C1 segment of cervical spinal cord (tissue), 14 donors: ENCODE measurements at regions not wholly inside any gene's neighbourhood (a gene's known extent, or its start where the extent isn't known, plus 50 kb on each side); places are given as distances from the start of the nearest gene placed in this dataset.
A peak's percentile ranks its signal among the peaks of the same experiment; 100 is the strongest.

Experiments used
- DNase-seq, 14 donors: peaks; one replicate each; lab custom pipeline; 2025; lab: John Stamatoyannopoulos, UW

DNA sequence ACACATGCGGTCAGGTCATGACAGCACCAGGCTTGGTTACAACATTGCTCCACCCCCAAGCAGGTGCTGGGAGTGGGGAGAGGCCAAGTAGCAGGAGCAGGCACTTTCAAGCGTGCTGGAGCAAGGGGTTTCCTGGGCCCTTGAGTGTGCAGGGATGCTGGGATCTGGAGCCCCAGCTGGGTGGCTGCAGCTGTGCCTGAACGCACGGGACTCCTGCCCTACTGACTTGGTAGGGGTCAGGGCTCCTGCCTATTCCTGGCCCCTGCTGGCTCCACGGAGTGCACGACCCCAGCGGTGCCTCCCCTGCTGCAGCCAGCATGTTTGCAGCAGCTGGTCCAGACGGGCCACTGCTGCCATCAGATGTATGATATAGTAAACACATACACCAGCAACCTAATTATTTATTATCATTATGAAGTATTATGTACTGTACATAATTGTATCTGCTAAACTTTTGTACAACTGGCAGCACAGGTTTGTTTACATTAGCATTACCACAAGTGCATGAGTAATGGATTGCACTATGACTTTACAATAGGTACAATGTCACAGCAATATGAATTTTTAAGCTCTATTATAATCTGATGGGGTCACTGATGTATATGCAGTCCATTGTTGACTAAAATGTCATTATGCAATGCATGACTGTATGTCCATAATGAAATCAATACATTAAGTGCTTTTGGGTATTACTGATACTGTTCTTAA lies 620.6 kb downstream of the RAPGEF2 start:
- no peak for DNase-seq

DNA sequence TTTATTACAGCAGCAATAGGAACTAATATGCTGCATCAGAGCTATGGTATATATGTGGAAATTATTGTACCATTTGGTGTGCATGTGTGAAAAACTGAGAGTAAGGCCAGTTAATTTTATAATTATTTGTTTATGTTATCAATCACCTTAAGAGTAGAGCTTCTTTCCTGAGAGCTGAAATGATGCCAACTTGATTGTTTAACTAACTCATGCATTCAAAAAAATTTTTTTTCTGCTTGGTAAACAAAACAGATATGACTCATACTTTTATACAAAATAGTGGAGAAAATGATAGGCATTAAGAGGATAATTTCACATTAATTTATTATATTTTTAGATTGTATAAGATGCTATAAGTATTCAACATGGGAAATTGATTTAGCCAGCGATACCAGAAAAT lies 622.7 kb downstream of the RAPGEF2 start:
- no peak for DNase-seq

DNA sequence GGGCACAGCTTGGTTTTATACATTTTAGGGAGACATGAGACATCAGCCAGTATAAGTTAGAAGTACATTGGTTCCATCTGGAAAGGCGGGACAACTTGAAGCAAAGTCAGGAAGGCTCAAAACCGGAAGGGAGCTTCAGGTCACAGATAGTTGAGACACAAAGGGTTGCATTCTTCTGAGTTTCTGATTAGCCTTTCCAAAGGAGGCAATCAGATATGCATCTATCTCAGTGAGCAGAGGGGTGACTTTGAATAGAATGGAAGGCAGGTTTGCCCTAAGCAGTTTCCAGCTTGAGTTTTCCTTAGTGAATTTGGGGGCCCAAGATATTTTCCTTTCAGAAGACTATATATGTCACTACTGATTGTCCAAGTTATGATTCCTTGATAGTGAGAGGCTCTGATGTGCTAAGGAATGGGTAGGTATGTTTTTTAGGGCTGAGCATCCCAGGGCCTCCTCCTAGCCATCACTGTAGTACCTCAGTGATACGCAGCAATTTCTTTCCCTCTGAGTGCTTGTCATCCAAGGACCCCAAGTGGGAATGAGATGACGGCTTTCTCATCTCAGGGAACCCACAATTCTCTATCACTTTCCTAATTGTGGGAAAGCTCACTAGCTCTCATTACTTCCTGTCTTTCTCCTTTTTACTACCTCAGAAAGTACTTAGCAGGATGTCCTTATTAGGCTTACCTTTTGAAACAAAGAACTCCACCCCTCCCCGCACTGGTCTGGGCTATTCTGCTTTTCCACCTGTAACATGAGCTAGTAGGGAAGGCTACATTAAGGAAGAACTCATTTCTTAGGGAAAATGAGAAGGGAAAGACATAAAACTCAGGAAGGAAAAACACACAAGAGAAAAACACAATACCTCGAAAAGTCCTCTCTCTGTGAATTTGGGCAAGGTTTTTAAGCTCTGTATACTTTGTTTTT lies 632.7 kb downstream of the RAPGEF2 start:
- DNase-seq: no peak

DNA sequence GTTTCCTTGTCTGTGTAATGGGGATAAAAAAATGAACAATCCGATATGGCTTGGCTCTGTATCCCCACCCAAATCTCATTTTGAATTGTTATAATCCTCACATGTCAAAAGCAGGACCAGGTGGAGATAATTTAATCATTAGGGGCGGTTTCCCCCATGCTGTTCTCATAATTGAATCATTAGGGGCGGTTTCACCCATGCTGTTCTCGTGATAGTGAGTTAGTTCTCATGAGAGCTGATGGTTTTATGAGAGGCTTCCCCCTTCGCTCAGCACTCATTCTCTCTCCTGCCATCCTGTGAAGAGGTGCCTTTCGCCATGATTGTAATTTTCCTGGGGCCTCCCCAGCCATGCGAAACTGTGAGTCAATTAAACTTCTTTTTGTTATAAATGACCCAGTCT lies 633.5 kb downstream of the RAPGEF2 start:
- DNase-seq: no peak

DNA sequence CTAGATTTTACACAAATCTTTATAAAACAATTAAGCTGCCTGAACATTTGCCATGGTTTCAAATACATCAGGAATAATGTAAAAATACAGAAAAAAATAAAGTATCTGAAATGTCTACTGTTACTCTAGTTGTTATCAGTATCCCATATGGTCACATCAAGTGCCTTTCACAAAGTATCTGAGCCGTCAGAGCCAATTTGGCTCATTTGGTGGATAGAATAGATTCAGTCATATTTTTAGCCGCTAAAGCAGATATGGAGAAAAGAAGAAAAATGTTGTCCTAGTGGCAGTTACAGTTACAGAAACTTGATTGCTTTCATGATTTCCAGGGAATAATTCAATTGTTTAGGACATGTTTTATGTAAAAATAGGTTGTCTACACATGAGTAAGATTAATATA lies 641.1 kb downstream of the RAPGEF2 start:
- DNase-seq: no peak

DNA sequence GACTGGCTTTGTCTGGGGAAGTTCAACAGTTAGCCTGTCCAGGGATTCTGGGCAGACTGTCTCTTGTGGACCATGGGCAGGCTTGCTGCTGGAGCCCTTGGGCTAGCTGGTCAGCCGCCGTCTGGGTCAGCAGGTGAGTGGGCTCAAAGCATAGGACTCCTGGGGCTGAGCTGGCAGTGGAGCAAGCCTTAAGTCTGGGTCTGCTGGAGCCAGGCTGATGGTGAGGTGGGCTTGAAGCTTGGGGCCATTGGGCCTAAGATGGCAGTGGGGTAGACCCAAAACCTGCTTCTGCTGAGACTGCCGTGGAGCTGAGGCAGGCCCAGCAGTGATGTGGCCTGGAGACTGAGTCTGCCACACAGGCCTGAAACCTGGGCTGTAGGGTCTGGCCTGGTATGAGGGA lies 645.1 kb downstream of the RAPGEF2 start:
- no peak for DNase-seq

DNA sequence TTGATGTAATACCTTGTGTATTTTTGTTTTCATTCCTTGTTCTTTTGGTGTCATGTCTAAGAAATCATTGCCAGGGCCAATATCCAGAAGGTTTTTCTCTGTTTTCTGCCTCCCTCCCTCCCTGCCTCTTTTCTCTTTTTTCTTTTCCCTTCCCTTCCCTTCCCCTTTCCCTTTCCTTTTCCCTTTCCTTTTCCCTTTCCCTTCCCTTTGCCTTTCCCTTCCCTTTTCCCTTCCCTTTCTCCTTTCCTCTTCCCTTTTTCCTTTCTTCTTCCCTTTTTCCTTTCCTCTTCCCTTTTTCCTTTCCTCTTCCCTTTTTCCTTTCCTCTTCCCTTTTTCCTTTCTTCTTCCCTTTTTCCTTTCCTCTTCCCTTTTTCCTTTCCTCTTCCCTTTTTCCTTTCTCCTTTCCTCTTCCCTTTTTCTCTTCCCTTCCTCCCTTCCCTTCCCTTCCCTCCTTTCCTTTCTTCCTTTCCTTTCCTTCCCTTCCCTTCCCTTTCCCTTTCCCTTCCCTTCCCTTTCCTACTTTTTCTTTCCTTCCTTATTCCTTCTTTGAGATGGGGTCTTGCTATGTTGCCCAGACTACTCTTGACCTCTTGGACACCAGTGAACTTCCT lies 646.1 kb downstream of the RAPGEF2 start:
- no peak for DNase-seq

DNA sequence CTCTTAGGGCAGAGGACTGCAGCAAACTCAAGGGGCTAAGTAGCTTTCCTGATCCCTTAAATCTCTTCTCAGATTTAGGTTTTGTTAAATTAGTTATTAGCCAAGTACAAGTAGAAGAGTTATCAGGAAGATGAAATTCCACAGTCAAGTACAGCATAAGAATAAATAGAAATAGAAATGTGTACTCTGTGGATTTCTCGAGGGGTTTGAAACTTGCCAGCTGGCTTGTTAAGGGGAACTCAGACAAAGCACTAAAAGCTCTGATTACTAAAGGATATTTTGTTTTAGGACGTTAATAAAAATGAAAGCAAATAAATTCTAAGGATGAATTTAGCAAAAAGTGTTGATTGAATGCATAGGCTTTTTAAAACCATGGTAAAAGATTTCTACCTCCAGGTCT lies 654.6 kb downstream of the RAPGEF2 start:
- DNase-seq: no peak

DNA sequence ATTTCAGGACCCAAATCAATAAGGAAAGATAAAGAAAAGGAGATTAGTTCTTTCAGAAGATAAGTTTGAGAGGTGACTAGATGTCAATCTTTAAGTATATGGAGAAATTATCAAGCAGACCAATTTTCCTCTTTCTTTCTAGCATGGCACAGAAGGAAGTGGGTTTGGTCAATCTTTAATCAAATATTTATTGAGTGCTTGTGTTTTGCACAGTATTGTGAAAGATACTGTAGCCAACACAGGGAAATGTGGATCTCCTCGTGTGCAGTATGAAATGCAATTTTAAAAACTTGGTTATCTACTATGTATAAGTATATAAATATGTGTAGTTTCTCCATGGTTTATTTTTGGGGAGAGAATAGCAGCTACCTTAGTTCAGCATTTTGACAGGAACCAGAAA lies 655.2 kb downstream of the RAPGEF2 start:
- DNase-seq: no peak

DNA sequence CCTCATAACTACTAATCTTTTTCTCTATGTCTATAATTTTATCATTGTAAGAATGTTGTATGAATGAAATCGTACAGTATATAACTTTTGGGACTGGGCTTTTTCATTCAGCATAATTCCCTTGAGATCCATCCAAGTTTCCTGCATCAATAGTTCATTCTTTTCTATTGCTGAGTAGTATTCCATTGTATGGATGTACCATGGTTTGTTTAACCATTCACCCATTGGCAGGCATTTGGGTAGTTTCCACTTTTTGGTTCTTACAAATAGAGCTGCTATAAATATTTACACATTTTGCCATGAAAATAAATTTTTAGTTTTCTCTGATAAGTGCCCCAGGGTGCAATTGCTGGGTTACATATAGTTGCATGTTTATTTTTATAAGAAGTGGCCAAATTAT lies 659.8 kb downstream of the RAPGEF2 start:
- no peak for DNase-seq

DNA sequence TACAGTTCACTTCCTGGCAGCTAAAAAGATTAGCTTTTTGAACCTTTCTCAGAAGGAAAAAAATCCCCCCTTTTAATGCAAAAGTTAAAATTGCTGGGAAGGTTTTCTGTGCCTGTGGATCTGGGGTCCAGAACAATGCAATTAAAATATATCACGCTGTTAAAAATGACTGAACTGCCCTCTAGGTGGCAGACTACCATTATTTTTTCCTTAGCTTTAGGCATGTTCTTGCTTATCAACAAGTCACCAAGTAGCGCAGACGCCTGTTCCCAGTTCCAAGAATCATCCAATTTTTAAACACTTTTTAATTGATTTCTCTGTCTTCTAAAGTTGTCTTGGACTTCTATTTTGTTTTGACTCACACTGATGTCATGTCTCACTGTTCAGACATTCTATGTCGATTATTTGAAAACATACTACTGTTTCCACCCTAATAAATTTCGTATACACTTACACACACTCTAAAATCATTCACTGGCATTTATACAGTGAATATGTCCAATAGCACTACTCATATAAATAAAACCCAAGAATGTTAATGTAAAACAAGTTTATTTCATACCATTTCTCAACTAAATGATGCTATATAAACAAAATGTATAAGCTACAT lies 661.6 kb downstream of the RAPGEF2 start:
- peak in 3 of 14 donors; percentile 2 to 24 (median 18) for DNase-seq

DNA sequence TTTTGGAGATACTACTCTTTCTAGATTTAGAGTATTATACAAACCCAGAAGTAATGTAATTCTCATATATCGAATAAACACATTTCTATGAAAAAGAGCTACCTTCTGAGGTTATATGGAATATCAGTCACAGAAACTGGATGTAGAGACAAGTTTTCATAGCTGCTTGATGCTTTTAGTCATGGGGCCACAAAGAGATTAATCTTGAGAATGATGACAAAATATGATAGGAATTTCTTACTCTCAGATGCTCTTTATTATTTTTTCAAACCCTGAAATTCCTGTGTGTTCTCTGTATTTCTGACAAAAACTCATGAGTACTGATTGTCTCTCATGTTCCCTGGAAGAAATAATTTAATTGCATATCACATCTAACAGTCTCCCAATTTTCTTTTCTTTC lies 662.5 kb downstream of the RAPGEF2 start:
- DNase-seq: no peak

DNA sequence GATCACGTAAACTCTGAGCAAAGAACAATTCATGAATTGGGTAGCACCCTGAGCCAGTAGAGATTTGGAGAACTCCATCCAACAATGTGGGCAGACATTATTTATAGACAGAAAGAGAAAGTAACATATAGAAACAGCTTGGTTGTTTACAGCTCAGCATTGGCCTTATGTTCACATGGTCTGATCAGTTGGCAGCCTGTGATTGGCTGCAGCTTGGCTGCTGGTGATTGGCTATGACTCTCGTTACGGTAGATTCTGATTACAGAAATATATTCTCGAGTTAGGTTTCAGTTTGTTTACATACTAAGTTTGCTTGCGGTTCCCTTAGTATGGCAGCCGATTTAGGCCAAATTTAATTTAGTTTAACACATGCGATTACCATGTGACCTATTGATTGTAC lies 663.4 kb downstream of the RAPGEF2 start:
- DNase-seq: no peak

DNA sequence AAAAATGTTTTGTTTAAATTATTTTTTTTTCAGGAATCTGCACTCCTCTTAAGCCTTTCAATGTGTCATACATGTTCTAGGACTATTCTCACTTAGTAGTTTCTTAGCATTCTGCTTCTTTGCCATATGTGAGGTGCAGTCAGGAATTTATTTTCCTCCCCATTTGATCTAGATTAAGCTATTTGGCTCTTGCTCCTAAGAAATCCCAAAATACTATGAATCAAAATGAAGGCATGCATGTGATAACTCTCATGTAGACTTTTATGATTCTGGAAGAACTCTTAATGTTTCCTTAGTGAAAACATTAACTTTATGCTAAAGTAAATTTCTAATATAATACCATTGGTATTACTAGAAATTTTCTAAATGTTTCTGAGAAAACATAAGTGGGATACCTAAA lies 664.5 kb downstream of the RAPGEF2 start:
- DNase-seq: no peak

DNA sequence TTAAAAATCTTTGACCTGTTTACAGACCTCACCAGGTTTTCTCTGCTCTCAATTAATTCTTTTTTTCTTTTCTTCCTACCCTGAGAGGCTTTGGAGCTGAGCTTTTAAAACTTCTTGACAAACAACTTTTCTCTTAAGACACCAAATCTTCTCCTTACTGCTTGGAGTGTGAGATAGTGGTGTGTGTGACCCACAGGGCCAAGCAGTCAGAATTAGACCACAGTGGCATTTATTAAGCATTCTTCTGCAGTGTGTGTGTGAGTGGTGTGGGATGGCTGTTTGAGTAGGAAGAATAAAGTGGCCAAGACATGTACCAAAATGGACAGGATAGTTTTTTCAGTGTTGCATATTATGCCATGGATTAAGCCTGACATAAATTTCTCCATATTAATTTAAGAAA lies 665.1 kb downstream of the RAPGEF2 start:
- no peak for DNase-seq

DNA sequence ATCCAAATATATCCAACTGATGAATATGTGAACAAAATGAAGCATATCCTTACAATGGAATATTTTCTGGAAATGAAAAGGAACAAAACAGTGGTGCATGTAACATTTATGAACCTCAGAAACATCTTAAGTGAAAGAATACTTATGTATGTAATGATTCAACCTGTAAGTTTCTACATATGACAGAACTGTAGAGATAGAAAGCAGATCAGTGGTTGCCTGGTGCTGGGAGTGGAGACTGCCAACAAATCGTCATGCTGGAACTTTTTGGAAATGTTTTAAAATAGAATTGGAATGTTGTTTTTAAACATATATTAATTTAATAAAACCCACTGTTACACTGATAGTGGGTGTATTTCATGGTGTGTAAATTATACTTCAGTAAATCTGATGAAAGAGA lies 667.5 kb downstream of the RAPGEF2 start:
- no peak for DNase-seq

DNA sequence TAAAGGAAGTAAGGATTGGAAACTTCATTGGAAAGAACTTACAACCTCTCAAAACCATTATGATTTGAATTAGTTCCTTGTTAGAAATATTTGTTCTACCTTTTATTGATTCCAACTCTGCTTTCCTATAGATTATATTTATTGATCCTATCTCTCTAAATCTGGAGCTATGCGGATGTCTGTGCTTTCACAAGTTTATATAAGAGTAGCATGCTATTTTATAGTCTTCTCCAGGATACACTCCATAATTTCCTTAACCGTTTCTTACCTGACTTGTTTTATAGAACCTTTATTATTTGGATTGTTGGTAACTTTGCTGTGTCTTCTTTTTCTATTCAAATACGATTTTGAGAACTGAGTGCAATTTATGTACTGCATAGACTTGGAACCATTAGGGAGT lies 668.1 kb downstream of the RAPGEF2 start:
- no peak for DNase-seq

DNA sequence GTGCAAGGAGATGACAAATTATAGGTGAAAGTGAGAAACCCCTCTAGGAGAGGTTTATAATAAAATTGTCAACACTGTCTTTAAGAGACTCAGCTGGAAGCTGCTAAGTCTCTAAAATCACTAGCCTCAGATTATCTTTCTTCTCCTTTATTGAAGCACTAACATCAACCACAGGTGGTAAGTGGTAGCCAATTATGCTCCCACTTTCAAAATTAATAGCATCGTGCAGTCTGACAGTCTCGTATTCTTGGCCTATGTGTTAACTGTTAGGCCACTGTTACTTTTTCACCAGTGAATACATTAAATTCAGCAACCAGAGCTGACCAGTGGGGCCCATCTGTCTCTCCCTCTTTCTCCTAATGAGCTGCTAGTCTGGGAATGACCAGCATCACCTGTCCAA lies 674.1 kb downstream of the RAPGEF2 start:
- DNase-seq: no peak

DNA sequence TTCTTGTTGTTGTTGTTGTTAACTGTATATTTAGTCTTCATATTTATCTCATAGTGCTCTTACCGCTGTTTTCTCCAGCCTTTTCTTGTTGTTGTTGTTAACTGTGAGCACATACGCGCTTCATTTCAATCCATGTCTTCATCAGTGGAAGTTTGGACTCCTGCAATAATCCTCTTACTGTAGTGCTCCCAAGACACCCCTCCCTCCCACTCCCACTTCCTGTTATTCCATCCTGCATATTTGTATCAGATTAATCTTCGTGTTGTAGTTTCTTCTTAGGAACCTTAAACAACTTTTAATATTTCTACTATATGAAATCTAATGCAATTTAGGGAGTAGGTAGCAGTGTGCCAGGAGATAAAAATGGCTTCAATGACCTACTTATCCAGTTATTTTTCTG lies 674.8 kb downstream of the RAPGEF2 start:
- no peak for DNase-seq

DNA sequence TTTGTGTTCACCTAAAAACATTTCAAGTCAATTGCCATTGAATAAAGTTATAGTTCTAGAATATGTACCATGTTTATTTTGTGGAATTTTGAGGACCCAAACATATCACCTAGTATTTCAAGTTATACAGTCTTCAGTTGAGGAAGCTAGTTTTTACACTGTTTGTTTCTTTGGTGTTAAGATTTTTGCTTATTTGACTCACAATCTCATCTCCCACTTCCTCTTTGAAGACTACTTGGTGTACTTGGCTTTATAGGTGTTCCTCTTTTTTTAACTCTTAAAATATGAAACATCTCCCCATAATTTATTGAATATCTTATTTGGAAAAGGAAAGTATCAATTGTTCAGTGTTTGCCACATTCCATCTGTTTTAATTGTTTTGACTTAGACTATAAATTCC lies 675.4 kb downstream of the RAPGEF2 start:
- no peak for DNase-seq

DNA sequence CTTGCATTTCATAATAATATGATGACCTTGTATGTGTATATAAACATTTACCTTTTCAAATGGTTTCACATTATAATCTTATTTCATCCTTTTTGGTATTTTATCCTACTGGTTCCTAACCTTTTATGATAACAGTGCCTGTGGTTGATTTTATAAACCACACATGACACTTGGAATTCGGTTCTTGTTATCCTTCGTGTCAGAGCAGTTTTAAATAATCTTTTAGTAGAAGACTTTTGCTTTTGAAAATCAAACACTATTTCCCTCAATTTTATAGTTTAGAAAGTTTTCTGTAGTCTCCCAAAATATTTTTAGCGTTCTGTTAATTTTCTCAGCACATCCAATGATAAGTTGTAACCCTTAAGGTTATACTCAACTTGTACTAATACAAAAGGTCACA lies 676.8 kb downstream of the RAPGEF2 start:
- DNase-seq: no peak

DNA sequence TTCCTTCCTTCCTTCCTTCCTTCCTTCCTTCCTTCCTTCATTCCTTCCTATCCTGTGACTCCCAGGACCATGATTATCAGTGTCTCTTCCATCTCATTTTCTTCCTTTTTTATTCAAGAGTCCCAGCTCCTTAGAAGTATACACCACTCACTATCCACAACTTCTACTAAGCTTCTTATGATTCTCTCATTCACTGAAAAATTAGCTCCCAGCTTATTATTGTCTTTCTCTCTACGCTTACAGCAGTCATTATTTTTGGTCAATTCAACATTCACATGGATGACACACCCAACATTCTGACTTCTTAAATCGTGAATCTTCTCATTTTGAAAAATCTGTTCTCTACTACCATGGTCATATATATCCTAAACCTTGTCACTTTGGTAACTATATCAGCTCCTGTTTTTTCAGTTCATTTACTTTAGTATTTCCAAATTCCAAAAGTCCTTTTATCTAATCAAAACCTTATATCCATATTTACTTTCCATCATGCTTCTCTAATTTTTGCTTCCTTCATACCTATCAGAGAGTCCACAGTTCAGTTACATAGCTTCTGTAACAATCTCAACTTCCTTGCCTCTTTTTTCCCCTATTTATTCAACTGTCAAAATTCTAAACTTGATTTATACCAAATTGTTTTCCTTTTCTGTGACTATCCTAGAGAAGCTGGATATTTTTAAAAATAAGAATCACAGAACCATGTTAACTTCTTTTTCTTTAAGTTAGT lies 677.5 kb downstream of the RAPGEF2 start:
- no peak for DNase-seq
